D341Med (cell line): ENCODE measurements at regions not wholly inside any gene's neighbourhood (a gene's known extent, or its start where the extent isn't known, plus 50 kb on each side); places are given as distances from the start of the nearest gene placed in this dataset.
"Not testable (repeated sequence)": the region's sequence is repeated elsewhere in the genome, so short reads cannot be mapped to it uniquely, and the experiment has no call there.

Source experiments
- DNase-seq: peaks from one replicate; pipeline ENCODE4 v3.0.0; 2012; ENCODE audit warnings: low spot score

DNA sequence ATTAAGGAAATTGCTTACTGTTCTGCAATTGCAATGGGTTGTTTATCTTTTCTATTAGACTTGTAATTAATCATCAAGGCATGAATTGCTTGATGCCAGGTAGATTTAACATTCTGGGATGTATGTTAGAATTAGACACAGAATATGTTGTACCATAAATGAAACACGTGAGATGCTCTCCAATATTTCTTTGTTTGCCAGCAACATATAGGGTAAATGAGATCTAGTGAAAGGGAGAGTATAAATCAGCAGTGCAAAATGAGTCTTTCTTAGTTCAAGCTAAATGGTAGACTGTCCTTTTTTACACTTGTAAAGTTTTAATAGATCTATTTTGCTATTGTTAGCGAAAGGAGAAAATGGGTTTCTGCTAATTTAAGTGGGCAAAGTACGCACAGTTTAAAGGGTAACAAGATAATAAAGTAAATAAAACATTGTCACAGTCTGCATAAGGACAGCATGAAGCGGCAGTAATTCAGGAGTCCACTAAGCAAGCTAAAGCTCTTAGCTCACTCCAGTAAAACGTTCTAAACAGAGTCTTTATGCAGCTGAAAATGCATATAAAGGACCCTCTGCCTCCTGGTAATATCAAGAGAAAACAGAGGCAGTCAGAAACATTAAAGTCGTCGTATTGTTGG, 1137.1 kb downstream of the OLFM4 start:
- no peak for DNase-seq

DNA sequence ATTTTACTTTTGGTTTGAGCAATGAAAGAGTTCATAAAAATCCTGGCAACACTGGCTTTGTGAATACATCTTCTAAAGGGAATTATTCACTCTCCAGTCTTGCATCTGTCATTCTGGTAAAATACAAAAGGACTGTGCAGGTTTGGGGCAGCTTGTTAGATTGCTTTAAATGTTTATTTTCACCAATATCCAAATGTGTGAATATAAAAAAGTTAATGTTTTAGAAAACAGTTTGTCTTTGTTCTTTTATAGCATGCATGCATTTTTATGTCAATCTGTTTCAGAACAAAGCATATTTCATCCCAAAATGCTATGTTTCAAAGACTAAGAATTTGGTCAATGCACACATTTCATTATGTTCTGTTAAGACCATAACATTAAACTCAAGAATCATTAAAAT, 1145.4 kb downstream of the OLFM4 start:
- no peak for DNase-seq

DNA sequence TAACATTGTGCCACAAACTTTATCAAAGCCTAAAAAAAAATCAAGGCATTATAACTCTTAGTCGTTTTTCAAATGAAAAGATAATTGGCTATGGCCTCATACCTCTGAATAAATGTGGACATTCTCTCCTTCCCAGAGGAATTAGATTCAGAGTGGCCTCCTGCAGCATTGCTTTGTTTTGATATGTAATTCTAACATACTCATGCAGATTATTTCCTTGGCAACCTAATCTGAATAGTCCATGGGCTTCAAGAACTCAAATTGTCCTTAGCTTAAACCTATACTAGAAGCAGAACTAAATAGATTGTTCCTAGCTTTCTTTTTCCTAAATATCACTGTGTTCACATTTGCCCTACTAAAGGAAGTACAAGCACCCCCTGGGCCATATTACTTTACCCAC, 1146.9 kb downstream of the OLFM4 start:
- no peak for DNase-seq

DNA sequence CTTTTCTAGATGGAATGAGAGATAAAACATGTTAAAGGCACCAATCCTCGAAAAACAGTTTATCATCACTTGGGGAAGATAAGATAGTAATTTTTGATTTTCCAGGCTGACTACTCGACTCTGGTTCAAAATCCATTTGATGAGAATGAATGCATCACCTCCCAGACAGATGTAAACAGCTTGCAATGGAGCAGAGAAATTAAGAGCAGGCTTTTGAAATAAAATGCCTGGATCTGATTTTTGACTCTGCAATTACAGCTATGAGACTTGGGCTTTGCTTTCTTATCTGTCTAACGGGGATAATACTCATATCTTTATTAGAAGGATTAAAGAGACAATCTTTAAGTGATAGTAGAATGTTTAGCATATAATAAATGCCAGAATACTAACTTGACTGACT, 1148.9 kb downstream of the OLFM4 start:
- DNase-seq: no peak

DNA sequence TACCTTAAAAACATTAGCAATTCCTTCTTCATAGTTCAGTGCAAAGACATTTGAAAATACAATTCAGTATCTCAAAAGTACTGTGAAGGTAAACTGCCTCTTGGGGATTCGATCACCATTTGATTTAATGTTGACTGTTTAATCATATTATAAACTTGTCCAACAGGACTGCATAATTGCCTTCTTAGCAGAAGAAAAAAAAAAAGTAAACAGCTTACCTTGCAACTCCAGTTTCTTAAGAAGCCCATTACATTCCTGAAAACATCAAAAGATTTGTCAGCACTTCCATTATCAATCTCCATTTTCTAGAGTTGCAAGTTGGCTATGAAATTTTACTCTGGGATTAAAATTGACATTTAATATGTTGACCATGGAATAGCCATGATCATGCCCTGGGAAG, 1154.6 kb downstream of the OLFM4 start:
- no peak for DNase-seq

DNA sequence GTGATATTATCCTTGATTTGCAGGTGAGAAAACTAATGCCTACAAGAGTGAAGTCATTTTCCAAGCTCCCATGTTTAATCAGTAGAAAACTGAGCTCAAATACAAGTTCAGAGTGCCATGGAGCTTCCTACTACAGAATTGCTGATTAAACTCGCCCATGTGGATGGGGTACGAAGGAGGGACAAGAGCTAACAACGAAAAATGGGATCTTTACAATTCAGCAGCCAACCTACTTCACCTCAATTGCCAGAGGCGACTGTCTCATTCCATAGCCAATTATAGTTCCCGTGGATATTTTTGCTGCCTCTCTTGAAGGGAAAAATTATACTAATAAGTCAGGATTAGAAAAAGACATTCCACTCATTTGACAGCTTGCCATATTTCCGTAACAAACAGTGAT, 1155.1 kb downstream of the OLFM4 start:
- DNase-seq: no peak

DNA sequence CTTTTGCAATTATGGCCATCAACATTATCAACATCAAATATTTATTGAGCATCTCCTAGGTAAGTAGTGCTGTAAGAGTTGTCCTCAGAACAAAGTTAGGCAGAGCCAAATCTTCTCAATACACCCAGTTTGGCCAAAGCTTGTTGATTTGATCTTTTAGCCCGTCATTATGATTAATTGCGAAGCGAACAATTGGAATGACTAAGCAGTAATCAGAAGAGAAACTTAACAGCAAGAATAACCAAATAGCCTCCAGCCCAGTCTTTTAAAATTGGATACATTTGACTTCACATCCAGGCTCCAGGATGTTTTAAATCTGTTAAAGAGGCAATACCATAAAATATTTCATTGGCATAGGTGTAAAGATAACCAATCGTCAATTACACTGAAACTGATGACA, 1156.0 kb downstream of the OLFM4 start:
- no peak for DNase-seq

DNA sequence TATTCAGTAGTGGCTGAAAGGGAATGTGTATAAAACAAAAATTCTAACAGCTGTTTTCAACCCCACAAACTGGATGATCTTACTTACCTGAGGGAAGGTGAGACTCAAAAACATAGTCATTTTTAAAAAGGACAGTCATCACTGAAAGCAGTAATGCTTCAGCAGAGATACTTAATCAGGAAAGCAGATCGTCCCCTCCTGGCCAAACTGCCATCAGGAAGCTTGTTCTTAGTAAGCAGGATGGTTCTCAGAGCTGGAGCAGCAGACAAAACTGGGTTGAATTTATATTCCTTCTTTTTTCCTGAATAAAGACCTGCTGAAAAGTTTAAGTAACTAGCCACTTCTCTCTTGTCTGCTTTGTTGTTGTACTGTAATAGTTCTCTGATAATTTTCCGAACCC, 1156.5 kb downstream of the OLFM4 start:
- no peak for DNase-seq

DNA sequence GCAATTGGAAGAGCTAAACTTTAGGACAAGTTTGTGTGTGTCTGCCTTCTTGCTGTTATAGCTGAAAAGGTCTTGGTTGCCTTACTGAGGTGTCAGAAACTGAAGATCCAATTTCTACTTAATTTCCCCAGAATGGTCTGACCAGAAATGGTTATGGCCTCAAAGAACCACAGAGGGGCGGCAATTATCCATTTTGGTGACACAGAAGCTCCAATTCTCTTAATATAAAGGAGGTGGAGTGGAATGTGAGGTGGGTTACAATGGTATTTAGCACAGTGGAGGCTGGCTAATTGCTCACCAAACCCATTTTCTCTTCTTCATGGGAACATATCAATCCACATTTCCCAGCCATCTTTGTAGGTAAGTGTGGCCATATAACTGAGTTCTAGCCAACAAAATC, 1157.2 kb downstream of the OLFM4 start:
- peak; percentile 26 for DNase-seq

DNA sequence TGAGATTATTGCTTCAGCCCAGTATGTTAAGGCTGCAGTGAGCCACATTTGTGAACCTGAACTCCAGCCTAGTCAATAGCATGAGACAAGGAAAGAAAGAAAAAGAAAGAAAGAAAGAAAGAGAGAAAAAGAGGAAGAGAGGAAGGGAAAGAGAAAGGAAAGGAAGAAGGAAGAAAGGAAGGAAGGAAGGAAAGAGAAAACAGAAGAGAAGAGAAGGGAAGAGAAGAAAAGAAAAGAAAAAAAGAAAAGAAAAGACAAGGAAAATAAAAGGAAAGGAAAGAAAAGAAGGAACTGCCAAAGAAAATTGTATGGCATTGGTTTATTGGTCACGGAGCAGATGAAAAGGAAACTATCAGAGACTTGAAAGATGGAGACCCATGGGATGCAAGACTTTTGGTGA, 1158.8 kb downstream of the OLFM4 start:
- no peak for DNase-seq

DNA sequence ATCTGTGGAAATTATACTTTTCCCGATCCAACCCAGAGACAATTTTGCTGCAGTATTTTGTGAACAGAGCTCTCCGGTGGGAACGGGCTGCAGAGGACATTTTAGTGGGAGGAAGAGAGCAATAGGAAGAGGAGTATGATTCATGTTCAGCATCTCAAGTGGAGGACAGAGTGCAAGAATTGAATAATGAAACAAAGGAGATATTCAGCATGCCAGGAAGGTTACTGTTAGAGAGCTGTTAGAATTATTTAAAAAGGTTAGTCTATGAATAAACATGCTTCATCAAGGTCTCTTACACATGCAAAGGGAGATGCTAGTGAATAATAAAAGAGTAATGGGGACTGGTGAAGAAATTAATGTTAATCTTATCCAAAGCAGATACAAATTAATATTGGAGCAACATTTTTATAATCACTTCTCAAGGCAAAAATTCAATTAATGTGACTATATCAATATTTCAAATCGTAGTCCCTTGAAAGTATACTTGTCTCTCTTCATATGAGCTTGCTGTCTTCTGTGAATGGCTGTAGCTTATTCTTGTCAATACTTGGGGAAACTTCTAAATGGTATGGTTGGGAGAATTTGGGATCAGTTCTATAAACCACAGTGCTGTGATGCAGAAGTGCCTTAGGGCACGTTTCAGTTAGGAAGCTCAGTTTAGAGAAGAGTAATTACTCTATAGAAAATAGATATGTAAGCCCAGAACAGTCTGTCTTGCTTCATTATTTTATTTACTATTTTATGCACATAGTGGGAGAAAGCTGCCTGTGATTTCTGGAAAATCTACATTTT, 1165.8 kb downstream of the OLFM4 start:
- DNase-seq: no peak

DNA sequence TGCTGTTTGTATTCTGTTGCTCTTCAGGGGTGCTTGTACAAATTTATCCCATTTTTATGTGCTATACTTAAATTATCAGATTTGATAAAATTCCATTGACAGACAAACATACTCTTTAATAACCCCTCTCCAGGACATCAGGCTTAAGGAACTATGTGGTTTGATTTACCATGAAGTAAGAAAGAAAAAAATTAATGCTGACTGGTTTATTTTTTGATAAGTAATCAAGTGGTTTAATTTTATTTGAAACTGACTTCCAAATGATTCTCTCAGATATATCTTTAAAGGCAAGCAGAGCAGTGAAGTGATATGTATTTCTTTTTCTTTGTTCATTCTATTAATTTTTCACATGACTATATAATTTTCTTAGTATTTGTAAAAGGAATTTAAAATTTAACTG, 1168.1 kb downstream of the OLFM4 start:
- DNase-seq: no peak

DNA sequence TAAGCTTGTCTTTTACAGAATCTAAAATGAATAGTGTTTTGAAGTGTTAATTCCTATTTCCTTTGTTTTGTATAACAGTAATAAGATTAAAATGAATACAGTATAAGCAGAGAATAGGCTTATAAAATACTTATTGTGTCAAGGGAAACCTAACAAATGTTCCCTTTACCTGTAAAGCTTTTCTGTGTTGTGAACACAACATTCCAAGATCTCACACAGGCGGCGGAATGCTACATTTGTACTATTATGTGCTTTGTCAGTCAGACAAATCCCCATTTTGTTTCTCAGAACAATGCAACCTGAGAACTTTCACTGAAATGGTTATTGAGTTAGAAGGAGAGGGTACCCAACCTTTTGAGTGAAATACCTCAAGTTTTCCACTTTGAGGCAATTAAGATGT, 1170.3 kb downstream of the OLFM4 start:
- no peak for DNase-seq

DNA sequence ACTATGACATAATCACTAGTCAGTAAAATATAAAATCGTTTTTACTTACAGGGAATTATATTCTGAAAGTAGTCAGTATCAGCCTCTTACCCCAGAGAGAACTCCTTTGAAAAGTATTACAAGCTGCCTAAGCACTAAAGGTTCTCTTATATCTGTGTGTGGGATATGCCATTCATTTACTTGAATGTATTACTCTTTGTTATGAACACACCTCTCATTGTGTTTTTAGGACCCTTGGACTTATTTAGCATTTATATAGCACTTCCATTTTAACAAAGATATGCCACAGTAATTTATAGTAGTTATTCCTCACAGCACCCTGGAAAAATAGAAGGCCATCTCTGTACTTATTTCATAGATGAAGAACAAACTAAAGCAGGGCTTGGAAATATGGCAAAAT, 1178.0 kb downstream of the OLFM4 start:
- no peak for DNase-seq

DNA sequence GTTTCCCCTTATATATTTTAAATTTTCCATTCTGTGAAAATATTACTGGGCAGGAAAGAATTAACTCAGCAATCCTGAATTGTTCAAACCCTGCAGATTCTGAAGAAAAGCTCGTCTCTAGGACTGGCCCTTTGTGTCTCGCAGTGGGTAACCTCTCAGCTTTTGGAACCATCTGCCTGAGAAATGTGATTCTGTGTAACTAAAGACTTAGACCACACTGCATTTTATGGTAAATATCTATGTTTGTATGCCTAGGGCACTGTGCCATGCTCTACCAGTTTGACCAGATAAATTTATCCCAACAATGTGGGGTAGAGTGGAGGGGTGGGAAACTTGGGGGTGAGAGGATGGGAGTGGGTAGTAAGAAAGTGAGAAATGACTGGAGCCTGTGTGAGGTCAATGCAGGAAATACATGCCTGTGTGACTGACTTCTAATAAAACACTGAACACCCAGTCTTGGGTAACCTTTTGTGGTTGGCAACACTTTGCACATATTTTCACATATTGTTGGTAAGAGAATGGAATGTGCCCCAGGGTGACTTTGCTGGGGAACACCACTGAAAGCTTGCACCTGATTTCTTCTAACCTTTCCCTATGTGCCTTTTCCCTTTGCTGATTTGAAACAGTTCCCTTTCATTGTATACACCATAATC, 1181.9 kb downstream of the OLFM4 start:
- no peak for DNase-seq

DNA sequence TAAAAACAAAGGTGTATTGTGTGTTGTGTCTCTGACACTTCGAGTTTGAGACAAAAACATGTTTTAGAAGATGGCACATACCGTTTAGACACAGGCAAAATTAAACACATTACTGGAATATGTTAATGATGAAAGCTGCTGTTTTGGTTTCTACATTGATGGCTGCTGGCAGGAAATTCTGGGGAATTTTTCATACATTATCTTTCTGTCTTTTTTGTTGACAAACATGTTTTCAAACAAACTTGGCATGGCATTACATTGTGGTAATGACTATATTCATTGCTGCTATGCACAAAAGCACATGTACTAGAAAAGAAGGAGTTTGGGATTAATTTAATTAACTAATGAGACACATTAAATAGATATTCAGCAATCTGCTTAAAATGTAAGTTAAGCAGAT, 1187.6 kb downstream of the OLFM4 start:
- no peak for DNase-seq

DNA sequence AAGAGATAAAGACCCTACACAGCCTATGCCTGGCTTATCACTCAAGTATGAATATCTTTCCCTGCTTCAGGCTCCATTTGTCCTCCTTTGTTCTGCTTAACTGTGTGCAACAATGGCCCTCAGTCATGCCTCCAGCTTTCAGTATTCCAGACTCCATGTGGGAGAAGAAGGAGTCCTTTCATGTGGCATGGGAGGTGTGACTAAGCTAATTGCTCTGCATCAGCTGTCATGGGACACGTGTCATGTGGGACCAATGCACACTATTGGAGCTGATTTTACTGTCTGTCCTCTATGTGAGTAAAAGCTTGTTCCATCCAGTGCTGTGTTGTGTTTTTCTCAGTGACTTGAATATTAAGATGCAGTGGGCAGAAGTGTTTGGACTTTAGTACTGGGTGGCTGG, 1198.3 kb downstream of the OLFM4 start:
- no peak for DNase-seq

DNA sequence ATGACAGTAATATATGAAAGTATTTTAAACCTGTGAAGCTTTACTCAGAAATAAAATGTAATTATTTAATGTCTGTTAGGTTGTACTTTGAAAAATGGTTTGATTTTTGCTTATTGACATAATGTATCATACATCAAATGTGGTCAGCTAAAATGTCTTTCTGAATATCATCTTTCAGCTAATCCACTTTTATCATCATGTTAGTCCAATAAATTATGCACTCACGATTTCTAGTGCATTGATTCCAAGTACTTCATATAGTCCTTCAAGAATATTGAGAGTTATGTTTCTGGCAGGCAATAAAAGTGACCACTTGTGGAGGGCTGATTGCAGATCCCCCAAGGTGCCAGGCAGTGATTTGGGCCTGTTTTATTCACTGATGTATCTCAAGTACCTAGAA, 1204.1 kb downstream of the OLFM4 start:
- no peak for DNase-seq

DNA sequence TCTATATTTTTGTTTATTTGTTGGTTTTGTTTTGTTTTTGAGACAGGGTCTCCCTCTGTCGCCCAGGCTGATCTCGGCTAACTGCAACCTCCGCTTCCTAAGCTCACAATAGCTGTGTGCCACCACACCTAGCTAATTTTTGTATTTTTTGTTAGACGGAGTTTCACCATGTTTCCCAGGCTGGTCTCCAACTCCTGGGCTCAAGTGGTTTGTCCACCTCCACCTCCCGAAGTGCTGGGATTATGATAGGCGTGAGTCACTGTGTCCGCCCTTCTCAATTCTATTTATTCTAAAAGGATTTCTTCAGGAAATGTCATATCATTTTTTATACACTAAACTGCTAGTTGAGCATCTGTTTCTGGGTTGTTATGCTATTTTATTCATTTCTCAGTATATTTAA, 1206.0 kb downstream of the OLFM4 start:
- DNase-seq: no peak

DNA sequence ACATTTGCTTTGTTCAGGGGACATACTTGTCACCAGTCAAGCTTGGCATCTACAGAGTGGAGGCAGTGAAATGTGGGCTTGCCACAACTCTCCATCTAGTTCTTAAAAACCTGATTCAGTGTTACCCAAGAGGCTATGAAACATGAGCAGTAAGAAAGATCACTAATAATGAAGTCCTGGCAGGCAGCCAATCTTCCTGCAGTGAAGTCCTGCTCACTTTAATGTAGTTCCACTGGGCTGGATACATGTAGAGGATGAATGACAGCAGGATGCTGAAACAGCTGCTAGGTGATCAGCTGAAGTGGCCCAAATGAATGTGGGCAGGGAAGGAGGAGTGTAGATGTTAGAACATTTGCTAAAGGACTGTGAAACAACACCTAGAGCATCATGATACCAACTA, 1213.1 kb downstream of the OLFM4 start:
- DNase-seq: no peak

DNA sequence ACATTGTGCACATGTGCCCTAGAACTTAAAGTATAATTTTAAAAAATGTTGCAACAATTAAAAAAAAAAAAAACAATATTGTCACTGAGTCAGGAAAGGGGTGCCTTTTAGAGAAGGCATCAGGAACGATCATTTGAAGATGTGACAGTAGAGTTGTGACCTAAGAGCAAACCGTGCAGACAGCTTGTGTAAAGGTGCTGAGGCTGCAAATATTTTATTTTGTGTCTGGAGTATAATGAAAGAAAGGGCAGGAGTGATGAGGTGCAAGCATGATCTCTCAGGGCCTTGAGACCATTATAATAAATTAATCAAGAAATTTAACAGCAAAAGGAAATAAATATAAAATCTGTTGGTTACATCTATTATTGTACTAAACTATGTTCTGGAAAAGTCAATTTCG, 1219.7 kb downstream of the OLFM4 start:
- DNase-seq: no peak

DNA sequence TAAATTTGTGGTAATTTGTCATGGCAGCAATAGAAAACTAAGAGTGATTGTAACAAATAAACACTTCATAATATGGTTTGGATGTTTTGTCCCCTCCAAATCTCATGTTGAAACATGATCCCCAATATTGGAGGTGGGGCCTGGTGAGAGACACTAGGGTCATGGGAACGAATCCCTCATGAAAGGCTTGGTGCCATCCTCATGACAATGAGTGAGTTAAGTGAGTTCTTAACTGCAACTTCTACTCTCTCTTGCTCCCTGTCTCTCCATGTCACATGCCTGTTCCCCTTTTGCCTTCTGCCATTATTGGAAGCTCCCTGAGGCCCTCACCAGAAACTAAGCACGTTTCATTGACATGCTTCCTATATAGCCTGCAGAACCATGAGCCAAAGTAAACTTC, 1233.2 kb downstream of the OLFM4 start:
- DNase-seq: no peak

DNA sequence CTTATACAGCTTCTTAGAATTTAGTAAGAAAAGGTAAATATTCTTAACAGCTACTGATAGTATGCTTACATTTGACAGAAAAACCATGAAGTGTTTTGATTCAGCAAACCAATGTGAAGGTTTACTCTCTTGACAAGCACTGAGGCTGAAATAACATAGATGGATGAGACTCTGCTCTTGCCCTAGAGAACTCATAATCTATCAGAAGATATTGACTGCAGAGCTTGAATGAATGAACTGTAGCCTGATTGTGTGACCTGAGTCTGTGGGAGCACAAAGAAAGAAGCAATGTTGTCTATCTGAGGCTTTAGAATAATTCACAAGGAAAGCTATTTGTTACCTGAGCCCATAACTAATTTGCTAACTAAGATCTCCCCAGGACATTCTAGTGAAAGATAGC, 1235.3 kb downstream of the OLFM4 start:
- DNase-seq: no peak

DNA sequence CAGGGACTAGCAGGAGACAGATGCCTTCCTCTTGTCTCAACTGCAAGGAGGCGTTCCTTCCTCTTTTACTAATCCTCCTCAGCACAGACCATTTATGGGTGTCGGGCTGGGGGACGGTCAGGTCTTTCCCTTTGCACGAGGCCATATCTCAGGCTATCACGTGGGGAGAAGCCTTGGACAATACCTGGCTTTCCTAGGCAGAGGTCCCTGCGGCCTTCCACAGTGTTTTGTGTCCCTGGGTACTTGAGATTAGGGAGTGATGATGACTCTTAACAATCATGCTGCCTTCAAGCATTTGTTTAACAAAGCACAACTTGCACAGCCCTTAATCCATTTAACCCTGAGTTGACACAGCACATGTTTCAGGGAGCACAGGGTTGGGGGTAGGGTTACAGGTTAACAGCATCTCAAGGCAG, 1238.6 kb downstream of the OLFM4 start:
- DNase-seq: not testable (repeated sequence)
